Large intestine (tissue), 3 donors: ENCODE measurements at regions not wholly inside any gene's neighbourhood (a gene's known extent, or its start where the extent isn't known, plus 50 kb on each side); places are given as distances from the start of the nearest gene placed in this dataset.
"Not testable (repeated sequence)": the region's sequence is repeated elsewhere in the genome, so short reads cannot be mapped to it uniquely, and the experiment has no call there.

Experiments used
- DNase-seq, 2 donors: peaks; one replicate each; pipeline versions ENCODE4 v3.0.0 to v3.0.0-alpha.2; 2013
- H3K27ac ChIP-seq: one replicate; pipeline ENCODE4 v1.5.1; 2013; ENCODE audit warnings: low read length
- H3K27me3 ChIP-seq: 2 replicates; pipeline ENCODE4 v1.6.1; 2013; ENCODE audit warnings: low read length; ENCODE audit not compliant: control insufficient read depth, insufficient read depth
- H3K36me3 ChIP-seq: 2 replicates; pipeline ENCODE4 v1.6.1; 2013; ENCODE audit warnings: low read length; ENCODE audit not compliant: control insufficient read depth, insufficient read depth
- H3K4me1 ChIP-seq: one replicate; pipeline ENCODE4 v1.6.1; 2013; ENCODE audit warnings: low read length; ENCODE audit not compliant: control insufficient read depth, insufficient read depth
- H3K4me3 ChIP-seq: one replicate; pipeline ENCODE4 v1.5.1; 2013; ENCODE audit warnings: low read length
- H3K9me3 ChIP-seq: one replicate; pipeline ENCODE4 v1.6.1; 2013; ENCODE audit warnings: mild to moderate bottlenecking, low read depth, low read length, moderate library complexity; ENCODE audit not compliant: control insufficient read depth
- WGBS: methylation state at CpG from one replicate; pipeline ENCODE4 v1.1.5; 2013; ENCODE audit warnings: low lambda C conversion rate; ENCODE audit not compliant: insufficient coverage; 5-methylcytosine and 5-hydroxymethylcytosine counted together

GRCh38 chr15:46996359-46996758 is 720.9 kb upstream of the SEMA6D start:
- WGBS: no CpG with 5 or more reads among the region's 3 CpGs
- H3K9me3 ChIP-seq: no peaks in the 10 kb centered on the region
- H3K27ac ChIP-seq: no peak overlapping the region
- H3K4me1 ChIP-seq: no peaks in the 10 kb centered on the region
- no peaks in the 10 kb centered on the region for H3K27me3 ChIP-seq
- no peak for DNase-seq
- H3K4me3 ChIP-seq: no peak overlapping the region
- no peaks in the 10 kb centered on the region for H3K36me3 ChIP-seq

- Histone ChIP-seq H3K9me3 (no peaks in the 10 kb centered on the region), H3K4me3 (no peak overlapping the region), H3K27ac (no peak overlapping the region), H3K36me3 (no peaks in the 10 kb centered on the region), H3K4me1 (no peaks in the 10 kb centered on the region), H3K27me3 (no peaks in the 10 kb centered on the region)
- DNase-seq: no peak
- 93% methylated on average over 3 of the region's 3 CpGs for WGBS
Measured at GRCh38 chr15:46997501-46997900, 719.8 kb upstream of the SEMA6D start.

- H3K27ac ChIP-seq: no peak overlapping the region
- H3K36me3 ChIP-seq: no peaks in the 10 kb centered on the region
- no peak overlapping the region for H3K4me3 ChIP-seq
- DNase-seq: peak in 1 of 2 donors; percentile 4
- H3K4me1 ChIP-seq: no peaks in the 10 kb centered on the region
- no peaks in the 10 kb centered on the region for H3K27me3 ChIP-seq
- no peaks in the 10 kb centered on the region for H3K9me3 ChIP-seq
- WGBS: no CpG with 5 or more reads among the region's 1 CpG
Measured at GRCh38 chr15:47003568-47003967, 713.7 kb upstream of the SEMA6D start.

- Histone ChIP-seq H3K36me3 (no peaks in the 10 kb centered on the region), H3K27me3 (no peaks in the 10 kb centered on the region), H3K4me1 (no peaks in the 10 kb centered on the region), H3K27ac (no peak overlapping the region), H3K9me3 (no peaks in the 10 kb centered on the region), H3K4me3 (no peak overlapping the region)
- no peak for DNase-seq
Measured at GRCh38 chr15:47013446-47013845, 703.9 kb upstream of the SEMA6D start.

GRCh38 chr15:47027322-47027946 is 689.9 kb upstream of the SEMA6D start:
- H3K27me3 ChIP-seq: no peaks in the 10 kb centered on the region
- no peaks in the 10 kb centered on the region for H3K9me3 ChIP-seq
- no CpG with 5 or more reads among the region's 5 CpGs for WGBS
- H3K4me3 ChIP-seq: no peak overlapping the region
- no peaks in the 10 kb centered on the region for H3K36me3 ChIP-seq
- H3K27ac ChIP-seq: no peak overlapping the region
- H3K4me1 ChIP-seq: no peaks in the 10 kb centered on the region
- no peak for DNase-seq

- H3K27ac ChIP-seq: no peak overlapping the region
- H3K36me3 ChIP-seq: no peaks in the 10 kb centered on the region
- H3K4me1 ChIP-seq: no peaks in the 10 kb centered on the region
- no peaks in the 10 kb centered on the region for H3K9me3 ChIP-seq
- WGBS: 82% methylated on average over 2 of the region's 2 CpGs
- H3K4me3 ChIP-seq: no peak overlapping the region
- no peaks in the 10 kb centered on the region for H3K27me3 ChIP-seq
- DNase-seq: no peak
Measured at GRCh38 chr15:47035475-47036406, 681.6 kb upstream of the SEMA6D start.

- Histone ChIP-seq H3K4me3 (no peak overlapping the region), H3K4me1 (no peaks in the 10 kb centered on the region), H3K27me3 (no peaks in the 10 kb centered on the region), H3K9me3 (no peaks in the 10 kb centered on the region), H3K27ac (no peak overlapping the region), H3K36me3 (no peaks in the 10 kb centered on the region)
- WGBS: 57% methylated on average over 1 of the region's 1 CpG
- no peak for DNase-seq
Measured at GRCh38 chr15:47037003-47037402, 680.3 kb upstream of the SEMA6D start.

- 63% methylated on average over 1 of the region's 1 CpG for WGBS
- no peaks in the 10 kb centered on the region for H3K36me3 ChIP-seq
- no peak overlapping the region for H3K4me3 ChIP-seq
- H3K27ac ChIP-seq: no peak overlapping the region
- no peak for DNase-seq
- no peaks in the 10 kb centered on the region for H3K9me3 ChIP-seq
- no peaks in the 10 kb centered on the region for H3K4me1 ChIP-seq
- H3K27me3 ChIP-seq: no peaks in the 10 kb centered on the region
Measured at GRCh38 chr15:47039225-47039624, 678.1 kb upstream of the SEMA6D start.

- no CpG with 5 or more reads among the region's 1 CpG for WGBS
- Histone ChIP-seq H3K4me3 (no peak overlapping the region), H3K9me3 (no peaks in the 10 kb centered on the region), H3K27me3 (no peaks in the 10 kb centered on the region), H3K4me1 (no peaks in the 10 kb centered on the region), H3K27ac (no peak overlapping the region), H3K36me3 (no peaks in the 10 kb centered on the region)
- DNase-seq: no peak
Measured at GRCh38 chr15:47041301-47041700, 676.0 kb upstream of the SEMA6D start.

- not testable (repeated sequence) for H3K9me3 ChIP-seq, H3K4me1 ChIP-seq, H3K36me3 ChIP-seq, DNase-seq, H3K4me3 ChIP-seq, H3K27me3 ChIP-seq, H3K27ac ChIP-seq
Measured at GRCh38 chr15:47047981-47048380, 669.3 kb upstream of the SEMA6D start.

- Histone ChIP-seq H3K27me3 (no peaks in the 10 kb centered on the region), H3K27ac (no peak overlapping the region), H3K4me3 (no peak overlapping the region), H3K9me3 (no peaks in the 10 kb centered on the region), H3K4me1 (no peaks in the 10 kb centered on the region), H3K36me3 (no peaks in the 10 kb centered on the region)
- WGBS: 54% methylated on average over 2 of the region's 7 CpGs
- DNase-seq: no peak
Measured at GRCh38 chr15:47066392-47066791, 650.9 kb upstream of the SEMA6D start.
